Upper lobe of right lung (tissue), 1 donor: ENCODE measurements at regions not wholly inside any gene's neighbourhood (a gene's known extent, or its start where the extent isn't known, plus 50 kb on each side); places are given as distances from the start of the nearest gene placed in this dataset.
A peak's percentile ranks its signal among the peaks of the same experiment; 100 is the strongest.

Experiments used
- ATAC-seq: fragments of 200-7000 bp; cut with Tn5 transposase; one replicate; pipeline ENCODE4 v1.9.1; 2020; ENCODE audit warnings: mild to moderate bottlenecking, moderate library complexity
- DNase-seq: peaks from one replicate; pipeline ENCODE4 v3.0.0-alpha.2; 2020
- H3K27ac ChIP-seq: fragments of 200-600 bp; one replicate; pipeline ENCODE4 v1.8.0; 2022
- H3K27me3 ChIP-seq: fragments of 200-600 bp; one replicate; pipeline ENCODE4 v1.8.0; 2022; ENCODE audit warnings: mild to moderate bottlenecking
- H3K36me3 ChIP-seq: fragments of 200-600 bp; one replicate; pipeline ENCODE4 v1.8.0; 2022
- H3K4me1 ChIP-seq: fragments of 200-600 bp; one replicate; pipeline ENCODE4 v1.8.0; 2022
- H3K4me3 ChIP-seq: fragments of 200-600 bp; one replicate; pipeline ENCODE4 v1.8.0; 2022; ENCODE audit warnings: mild to moderate bottlenecking
- H3K9me3 ChIP-seq: fragments of 200-600 bp; one replicate; pipeline ENCODE4 v1.8.0; 2022
- CTCF ChIP-seq: fragments of 200-600 bp; IDR thresholded peaks from one replicate; pipeline ENCODE4 v1.8.0; 2022; ENCODE audit warnings: antibody characterized with exemption
- intact Hi-C: fragments of 100-400 bp; cut with DNase I; formaldehyde crosslinking; loops from one replicate; pipeline ENCODE4 v1.11.0; 2022
- donor health status: DM: no; HTN: yes; CAD: no; lungs with severe emphysema.

GRCh38 chr22:49582181-49582580, 245.5 kb downstream of the BRD1 start:
- Histone ChIP-seq H3K4me1 (no peaks in the 10 kb centered on the region), H3K36me3 (no peaks in the 10 kb centered on the region), H3K4me3 (no peak overlapping the region), H3K9me3 (no peaks in the 10 kb centered on the region), H3K27me3 (no peaks in the 10 kb centered on the region), H3K27ac (no peak overlapping the region)
- DNase-seq (no peak), ATAC-seq (no peak)
- intact Hi-C loops = no loop called here
- no peak for TF ChIP-seq CTCF

DNA sequence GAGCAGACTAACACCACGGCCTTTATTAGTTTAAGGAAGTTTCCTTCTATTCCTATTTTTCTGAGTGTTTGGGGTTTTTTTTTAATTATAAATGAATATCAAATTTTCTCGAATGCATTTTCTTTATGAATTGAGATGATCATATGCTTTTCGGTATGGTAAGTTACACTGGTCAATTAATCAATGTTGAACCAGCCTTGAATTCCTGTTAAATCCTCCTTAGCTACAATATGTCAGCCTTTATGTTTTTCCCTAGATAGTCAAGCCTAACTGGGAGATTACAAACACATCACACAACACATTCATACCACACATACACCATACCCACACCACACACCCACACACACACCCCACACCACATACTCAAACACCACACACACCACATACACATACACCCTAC, 247.6 kb downstream of the BRD1 start:
- ATAC-seq (no peak), DNase-seq (no peak)
- no peaks in the 10 kb centered on the region for H3K27me3 ChIP-seq
- no peak overlapping the region for H3K27ac ChIP-seq
- intact Hi-C loops = no loop called here
- no peak for TF ChIP-seq CTCF
- no peaks in the 10 kb centered on the region for H3K9me3 ChIP-seq
- no peak overlapping the region for H3K4me3 ChIP-seq
- H3K36me3 ChIP-seq = no peaks in the 10 kb centered on the region
- peaks cover under 1% of the 10 kb centered on the region for H3K4me1 ChIP-seq

DNA sequence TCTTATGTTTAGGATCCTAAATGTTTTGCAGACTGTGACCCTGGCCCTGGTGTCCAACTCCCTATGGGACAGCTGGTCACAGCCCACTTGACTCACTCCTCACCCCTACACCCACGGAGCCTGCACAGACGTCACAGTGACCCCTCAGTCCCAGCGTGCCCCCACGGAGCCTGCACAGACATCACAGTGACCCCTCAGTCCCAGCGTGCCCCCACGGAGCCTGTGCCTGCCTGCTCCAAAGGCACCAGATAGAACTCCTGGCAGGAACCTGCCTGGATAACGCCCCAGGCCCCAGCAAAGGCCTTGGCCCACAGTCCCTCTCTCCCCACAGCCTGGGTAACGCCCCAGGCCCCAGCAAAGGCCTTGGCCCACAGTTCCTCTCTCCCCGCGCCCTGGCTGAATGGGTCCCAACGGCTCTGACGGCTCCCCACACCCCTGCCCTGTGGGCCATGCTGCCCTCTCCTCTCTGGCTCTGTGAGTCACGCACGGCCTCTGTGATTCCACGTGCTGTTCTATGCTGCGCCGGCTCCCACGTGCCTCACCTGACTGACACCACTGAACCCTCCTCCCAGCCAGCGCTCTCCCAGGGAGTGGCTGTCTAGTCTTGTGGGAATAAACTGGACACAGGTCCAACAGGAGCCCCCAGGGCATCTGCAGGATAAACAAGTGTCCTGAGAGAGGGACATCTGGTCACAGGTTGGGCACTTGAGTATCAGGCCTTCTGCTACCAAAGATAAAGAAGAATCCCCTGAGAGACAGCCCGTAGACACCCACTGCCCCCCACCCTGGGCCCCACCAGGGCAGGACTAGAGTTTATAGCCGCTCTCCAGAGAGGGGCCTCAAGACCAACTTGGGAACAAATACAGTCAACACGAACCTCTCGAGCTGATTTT, 250.3 kb downstream of the BRD1 start:
- TF ChIP-seq CTCF = no peak
- DNase-seq (no peak), ATAC-seq (no peak)
- no peaks in the 10 kb centered on the region for H3K27me3 ChIP-seq
- H3K4me1 ChIP-seq = peaks cover 4% of the 10 kb centered on the region
- intact Hi-C loops = no loop called here
- H3K9me3 ChIP-seq = no peaks in the 10 kb centered on the region
- H3K36me3 ChIP-seq = no peaks in the 10 kb centered on the region
- H3K4me3 ChIP-seq = no peak overlapping the region
- no peak overlapping the region for H3K27ac ChIP-seq

- no peaks in the 10 kb centered on the region for H3K9me3 ChIP-seq
- no peaks in the 10 kb centered on the region for H3K27me3 ChIP-seq
- no peak for DNase-seq
- no peak overlapping the region for H3K4me3 ChIP-seq
- H3K4me1 ChIP-seq = peaks cover 4% of the 10 kb centered on the region
- no peak for TF ChIP-seq CTCF
- ATAC-seq = no peak
- H3K36me3 ChIP-seq = no peaks in the 10 kb centered on the region
- intact Hi-C loops = no loop called here
- peak overlapping the region; percentile 60 for H3K27ac ChIP-seq
These were observed 251.2 kb downstream of the BRD1 start for GRCh38 chr22:49576241-49577141.

DNA sequence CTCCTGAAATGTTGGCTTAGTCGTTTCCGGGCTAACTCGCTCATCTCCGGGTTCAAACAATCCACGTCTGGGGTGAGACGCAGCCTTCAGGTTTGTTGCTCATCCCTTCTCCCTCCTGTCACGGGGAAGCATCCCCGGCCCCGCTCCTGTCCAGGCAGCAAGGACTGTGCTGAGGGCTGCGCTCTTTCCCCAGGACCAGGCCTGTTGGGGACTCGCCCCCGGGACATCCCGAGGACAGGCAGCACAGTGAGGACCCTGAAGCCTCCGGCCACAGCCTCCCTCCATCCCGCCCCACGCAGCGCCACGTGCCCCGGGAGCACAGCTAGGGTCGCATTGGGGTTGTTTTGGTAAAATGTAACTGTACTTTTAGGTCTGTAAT, 252.0 kb downstream of the BRD1 start:
- no peak for TF ChIP-seq CTCF
- no peak for DNase-seq
- Histone ChIP-seq H3K4me1 (peaks cover 4% of the 10 kb centered on the region), H3K4me3 (no peak overlapping the region), H3K27ac (peak overlapping the region; percentile 60), H3K36me3 (no peaks in the 10 kb centered on the region), H3K9me3 (no peaks in the 10 kb centered on the region), H3K27me3 (no peaks in the 10 kb centered on the region)
- ATAC-seq = peak; percentile 3
- intact Hi-C loops = no loop called here
